ENCODE measurements at regions not wholly inside any gene's neighbourhood (a gene's known extent, or its start where the extent isn't known, plus 50 kb on each side); places are given as distances from the start of the nearest gene placed in this dataset.
A peak's percentile ranks its signal among the peaks of the same experiment; 100 is the strongest.

DNA sequence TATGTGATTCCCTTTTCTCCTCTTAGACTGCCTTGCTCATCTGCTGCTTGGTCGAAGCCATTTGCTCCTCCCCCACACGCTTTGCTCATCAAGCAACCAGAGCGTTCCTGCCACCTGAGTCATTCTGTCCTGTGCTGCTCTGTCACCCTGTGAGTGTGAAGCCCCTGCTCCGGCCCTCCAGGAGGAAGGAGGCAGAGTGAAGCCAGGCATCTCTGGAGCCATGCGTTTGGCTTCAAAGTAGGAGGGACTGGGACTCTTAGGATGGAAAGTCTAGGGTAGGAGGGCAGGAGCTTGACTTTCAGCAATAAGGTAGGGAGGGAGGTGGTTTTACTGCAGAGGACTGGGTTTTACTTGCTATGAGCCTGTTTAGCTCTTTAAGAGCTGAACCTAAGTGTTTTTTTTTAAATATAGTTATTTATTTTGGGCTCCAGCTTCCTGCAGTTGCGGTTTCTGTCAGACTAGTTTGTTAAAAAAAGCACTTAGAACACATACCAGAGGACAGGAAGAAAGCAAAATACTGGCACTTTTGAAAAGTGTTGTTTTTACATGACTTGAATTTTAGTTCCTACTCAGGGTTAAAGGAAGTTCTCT is 63.6 kb downstream of the SPINK2 start:
- Histone ChIP-seq H3K9me3 (ENCODE audit: control insufficient read depth, insufficient read depth, low read length) (no peaks in the 10 kb centered on the region), H3K4me3 (ENCODE audit: low read depth, low read length) (peak overlapping the region; percentile 25; the same call in 1 of the 2 replicates), H3K27ac (ENCODE audit: low read depth, low read length) (peak overlapping the region; percentile 82), H3K27me3 (ENCODE audit: control insufficient read depth, insufficient read depth, low read length) (no peaks in the 10 kb centered on the region)
- DNase-seq (ENCODE audit: low read depth, low spot score) = peak; percentile 70
- ChIA-PET POLR2A (interaction anchor here (0.6 kb wide), 1 partner anchor 117 kb away, joined by 4 read pairs; no protein-coding TSS in a partner anchor), CTCF (interaction anchor here (1.2 kb wide), 1 partner anchor 42 kb away, joined by 4 read pairs; no protein-coding TSS in a partner anchor)
- TF ChIP-seq, protein P1, sequence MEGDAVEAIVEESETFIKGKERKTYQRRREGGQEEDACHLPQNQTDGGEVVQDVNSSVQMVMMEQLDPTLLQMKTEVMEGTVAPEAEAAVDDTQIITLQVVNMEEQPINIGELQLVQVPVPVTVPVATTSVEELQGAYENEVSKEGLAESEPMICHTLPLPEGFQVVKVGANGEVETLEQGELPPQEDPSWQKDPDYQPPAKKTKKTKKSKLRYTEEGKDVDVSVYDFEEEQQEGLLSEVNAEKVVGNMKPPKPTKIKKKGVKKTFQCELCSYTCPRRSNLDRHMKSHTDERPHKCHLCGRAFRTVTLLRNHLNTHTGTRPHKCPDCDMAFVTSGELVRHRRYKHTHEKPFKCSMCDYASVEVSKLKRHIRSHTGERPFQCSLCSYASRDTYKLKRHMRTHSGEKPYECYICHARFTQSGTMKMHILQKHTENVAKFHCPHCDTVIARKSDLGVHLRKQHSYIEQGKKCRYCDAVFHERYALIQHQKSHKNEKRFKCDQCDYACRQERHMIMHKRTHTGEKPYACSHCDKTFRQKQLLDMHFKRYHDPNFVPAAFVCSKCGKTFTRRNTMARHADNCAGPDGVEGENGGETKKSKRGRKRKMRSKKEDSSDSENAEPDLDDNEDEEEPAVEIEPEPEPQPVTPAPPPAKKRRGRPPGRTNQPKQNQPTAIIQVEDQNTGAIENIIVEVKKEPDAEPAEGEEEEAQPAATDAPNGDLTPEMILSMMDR (IDR thresholded peaks at IDR 0.05; ENCODE audit: low read depth, low read length) = no peak

GRCh38 chr4:56757261-56757746 is 64.2 kb downstream of the SPINK2 start:
- TF ChIP-seq, protein P1 (IDR thresholded peaks at IDR 0.05; ENCODE audit: low read depth, low read length) = no peak
- Histone ChIP-seq H3K27me3 (ENCODE audit: control insufficient read depth, insufficient read depth, low read length) (no peaks in the 10 kb centered on the region), H3K27ac (ENCODE audit: low read depth, low read length) (peak overlapping the region; percentile 80), H3K9me3 (ENCODE audit: control insufficient read depth, insufficient read depth, low read length) (no peaks in the 10 kb centered on the region), H3K4me3 (ENCODE audit: low read depth, low read length) (no peak overlapping the region; the same call in 1 of the 2 replicates)
- POLR2A ChIA-PET = no interaction called here
- no peak for DNase-seq (ENCODE audit: low read depth, low spot score)
- CTCF ChIA-PET = no interaction called here

DNA sequence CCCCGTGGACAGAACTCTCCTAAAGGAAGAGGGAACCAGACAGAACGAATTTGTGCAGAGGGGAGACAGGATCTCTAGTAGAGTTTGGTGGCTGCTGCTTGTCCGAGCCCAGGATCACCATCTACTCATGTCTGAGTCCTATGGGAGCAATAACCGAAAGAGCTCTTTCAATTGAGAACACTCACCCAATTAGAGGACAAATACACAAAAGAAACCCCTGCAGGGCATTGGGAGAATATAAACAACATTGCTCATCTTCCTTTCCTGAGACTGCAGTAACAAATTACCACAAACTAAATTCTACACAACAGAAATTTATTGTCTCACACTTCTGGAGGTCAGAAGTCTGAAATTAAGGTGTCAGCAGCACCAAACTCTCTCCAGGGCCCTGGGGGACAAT is 65.6 kb downstream of the SPINK2 start:
- CTCF ChIA-PET = no interaction called here
- Histone ChIP-seq H3K9me3 (ENCODE audit: control insufficient read depth, insufficient read depth, low read length) (no peaks in the 10 kb centered on the region; the same call in 1 of the 2 replicates), H3K4me3 (ENCODE audit: low read depth, low read length) (no peak overlapping the region), H3K27me3 (ENCODE audit: control insufficient read depth, insufficient read depth, low read length) (peaks cover 2% of the 10 kb centered on the region), H3K27ac (ENCODE audit: low read depth, low read length) (no peak overlapping the region)
- DNase-seq (ENCODE audit: low read depth, low spot score) = no peak
- POLR2A ChIA-PET = no interaction called here
- TF ChIP-seq, protein P1 (IDR thresholded peaks at IDR 0.05; ENCODE audit: low read depth, low read length) = no peak

DNA sequence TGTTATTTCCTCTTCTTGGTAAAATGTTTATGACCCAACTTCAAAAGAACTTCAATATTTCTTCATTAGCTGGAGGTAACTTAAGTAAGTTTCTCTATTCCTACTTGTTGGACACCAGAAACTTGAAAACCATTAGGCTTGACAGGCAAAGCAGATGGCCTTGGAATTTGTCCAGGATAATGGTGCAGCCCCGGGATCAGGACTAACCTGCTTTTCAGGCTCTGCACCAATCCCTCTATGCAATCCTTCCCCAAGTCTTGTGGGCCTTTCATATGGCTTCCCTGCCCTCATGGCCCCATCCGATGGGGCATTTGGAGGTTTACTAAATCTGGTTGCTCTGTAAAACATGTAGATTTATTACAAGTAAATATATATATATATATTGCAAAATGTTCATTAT is 68.5 kb downstream of the SPINK2 start:
- TF ChIP-seq, protein P1 (IDR thresholded peaks at IDR 0.05; ENCODE audit: low read depth, low read length) = no peak
- peaks cover 2% of the 10 kb centered on the region for H3K27me3 ChIP-seq (ENCODE audit: control insufficient read depth, insufficient read depth, low read length)
- no peak for DNase-seq (ENCODE audit: low read depth, low spot score)
- ChIA-PET POLR2A (no interaction called here), CTCF (no interaction called here)
- H3K4me3 ChIP-seq (ENCODE audit: low read depth, low read length) = no peak overlapping the region
- no peaks in the 10 kb centered on the region; the same call in 1 of the 2 replicates for H3K9me3 ChIP-seq (ENCODE audit: control insufficient read depth, insufficient read depth, low read length)
- H3K27ac ChIP-seq (ENCODE audit: low read depth, low read length) = no peak overlapping the region

DNA sequence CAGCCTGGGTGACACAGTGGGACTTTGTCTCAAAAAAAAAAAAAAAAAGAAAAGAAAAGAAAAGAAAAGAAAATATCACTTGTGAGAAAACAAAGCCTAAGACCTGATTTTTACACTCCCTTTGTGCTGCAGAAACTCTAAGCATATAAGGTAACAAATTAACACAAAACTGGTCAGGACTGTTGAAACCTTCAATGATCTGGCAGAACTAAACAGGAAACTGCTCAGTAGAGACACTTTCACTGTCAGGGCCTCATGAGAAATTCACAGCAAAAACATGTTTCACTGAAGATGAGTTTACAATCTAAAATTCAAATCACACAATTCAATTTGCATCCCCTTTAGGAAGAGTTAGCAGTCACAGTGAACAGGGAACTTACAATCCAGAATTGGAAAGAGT is 69.1 kb upstream of the HOPX start:
- Histone ChIP-seq H3K27me3 (ENCODE audit: control insufficient read depth, insufficient read depth, low read length) (peaks cover 2% of the 10 kb centered on the region), H3K4me3 (ENCODE audit: low read depth, low read length) (no peak overlapping the region), H3K9me3 (ENCODE audit: control insufficient read depth, insufficient read depth, low read length) (no peaks in the 10 kb centered on the region; the same call in 1 of the 2 replicates), H3K27ac (ENCODE audit: low read depth, low read length) (no peak overlapping the region)
- TF ChIP-seq, protein P1 (IDR thresholded peaks at IDR 0.05; ENCODE audit: low read depth, low read length) = no peak
- ChIA-PET POLR2A (no interaction called here), CTCF (no interaction called here)
- no peak for DNase-seq (ENCODE audit: low read depth, low spot score)

Measured in AG04450 (cell line).